ENCODE measurements at regions not wholly inside any gene's neighbourhood (a gene's known extent, or its start where the extent isn't known, plus 50 kb on each side); places are given as distances from the start of the nearest gene placed in this dataset.

DNA sequence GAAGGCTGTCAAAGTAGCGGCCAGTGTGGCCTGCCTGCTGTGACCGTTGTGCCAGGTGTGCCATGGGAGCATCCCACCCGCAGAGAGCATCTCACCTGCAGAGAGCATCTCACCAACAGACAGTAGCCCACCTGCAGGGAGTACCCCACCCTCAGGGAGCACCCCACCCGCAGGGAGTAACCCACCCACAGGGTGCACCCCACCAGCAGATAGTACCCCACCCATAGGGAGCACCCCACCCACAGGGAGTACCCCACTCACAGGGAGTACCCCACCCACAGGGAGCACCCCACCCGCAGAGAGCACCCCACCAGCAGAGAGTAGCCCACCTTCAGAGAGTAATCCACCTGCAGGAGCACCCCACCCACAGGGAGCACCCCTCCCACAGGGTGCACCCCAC is 476.5 kb downstream of the TCERG1L start:
- Histone ChIP-seq H3K36me3 (ENCODE audit: control insufficient read depth, insufficient read depth, low read length) (no peaks in the 10 kb centered on the region), H3K4me3 (replicated peaks; ENCODE audit: low read depth, low read length) (no peak overlapping the region), H3K27me3 (replicated peaks; ENCODE audit: control insufficient read depth, insufficient read depth, low read length) (no peaks in the 10 kb centered on the region)
- TF ChIP-seq CTCF (IDR thresholded peaks at IDR 0.05; ENCODE audit: insufficient read depth, low read length, poor library complexity, severe bottlenecking) = no peak
- no peak for DNase-seq (ENCODE audit: extremely low read depth, insufficient read length)

GRCh38 chr10:130836344-130836743 is 475.2 kb downstream of the TCERG1L start:
- DNase-seq (ENCODE audit: extremely low read depth, insufficient read length) = no peak
- no peak overlapping the region for H3K4me3 ChIP-seq (replicated peaks; ENCODE audit: low read depth, low read length)
- no peaks in the 10 kb centered on the region for H3K36me3 ChIP-seq (ENCODE audit: control insufficient read depth, insufficient read depth, low read length)
- no peak for TF ChIP-seq CTCF (IDR thresholded peaks at IDR 0.05; ENCODE audit: insufficient read depth, low read length, poor library complexity, severe bottlenecking)
- H3K27me3 ChIP-seq (replicated peaks; ENCODE audit: control insufficient read depth, insufficient read depth, low read length) = no peaks in the 10 kb centered on the region

DNA sequence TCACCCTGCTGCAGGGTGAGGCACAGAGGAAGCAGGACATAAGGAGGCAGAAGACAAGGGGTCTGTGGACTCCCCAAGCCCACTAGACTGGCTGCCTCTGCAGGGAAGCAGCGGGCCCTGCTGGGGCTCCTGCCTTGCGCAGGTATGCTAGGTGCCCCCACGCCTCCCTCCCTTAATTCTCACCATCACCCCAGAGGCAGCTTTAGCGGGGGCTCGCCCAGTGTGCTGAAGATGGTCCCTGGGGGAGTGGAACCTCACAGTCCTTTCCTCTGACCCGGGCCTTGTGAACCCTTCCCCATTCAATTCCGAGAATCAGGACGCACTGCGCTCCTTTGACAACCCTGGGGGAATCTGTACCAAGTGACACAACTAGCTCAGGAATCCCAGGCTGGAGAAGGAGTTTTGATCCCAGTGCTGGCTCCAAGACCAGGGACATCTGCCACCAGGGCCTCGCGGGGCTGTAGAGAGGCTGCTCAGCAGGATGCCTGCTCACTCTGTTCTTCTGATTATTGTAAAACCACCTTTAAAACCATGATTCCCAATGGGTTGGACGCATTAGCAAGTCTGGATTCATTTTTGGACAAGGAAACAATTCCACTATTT is 468.4 kb downstream of the TCERG1L start:
- Histone ChIP-seq H3K36me3 (ENCODE audit: control insufficient read depth, insufficient read depth, low read length) (no peaks in the 10 kb centered on the region), H3K27me3 (replicated peaks; ENCODE audit: control insufficient read depth, insufficient read depth, low read length) (no peaks in the 10 kb centered on the region), H3K4me3 (replicated peaks; ENCODE audit: low read depth, low read length) (no peak overlapping the region)
- no peak for DNase-seq (ENCODE audit: extremely low read depth, insufficient read length)
- no peak for TF ChIP-seq CTCF (IDR thresholded peaks at IDR 0.05; ENCODE audit: insufficient read depth, low read length, poor library complexity, severe bottlenecking)

GRCh38 chr10:130844310-130844709 is 467.2 kb downstream of the TCERG1L start:
- Histone ChIP-seq H3K27me3 (replicated peaks; ENCODE audit: control insufficient read depth, insufficient read depth, low read length) (no peaks in the 10 kb centered on the region), H3K4me3 (replicated peaks; ENCODE audit: low read depth, low read length) (no peak overlapping the region), H3K36me3 (ENCODE audit: control insufficient read depth, insufficient read depth, low read length) (no peaks in the 10 kb centered on the region)
- DNase-seq (ENCODE audit: extremely low read depth, insufficient read length) = no peak
- no peak for TF ChIP-seq CTCF (IDR thresholded peaks at IDR 0.05; ENCODE audit: insufficient read depth, low read length, poor library complexity, severe bottlenecking)

GRCh38 chr10:130847170-130847569 is 464.4 kb downstream of the TCERG1L start:
- H3K36me3 ChIP-seq (ENCODE audit: control insufficient read depth, insufficient read depth, low read length) = no peaks in the 10 kb centered on the region
- no peak for DNase-seq (ENCODE audit: extremely low read depth, insufficient read length)
- no peaks in the 10 kb centered on the region for H3K27me3 ChIP-seq (replicated peaks; ENCODE audit: control insufficient read depth, insufficient read depth, low read length)
- H3K4me3 ChIP-seq (replicated peaks; ENCODE audit: low read depth, low read length) = no peak overlapping the region
- no peak for TF ChIP-seq CTCF (IDR thresholded peaks at IDR 0.05; ENCODE audit: insufficient read depth, low read length, poor library complexity, severe bottlenecking)

DNA sequence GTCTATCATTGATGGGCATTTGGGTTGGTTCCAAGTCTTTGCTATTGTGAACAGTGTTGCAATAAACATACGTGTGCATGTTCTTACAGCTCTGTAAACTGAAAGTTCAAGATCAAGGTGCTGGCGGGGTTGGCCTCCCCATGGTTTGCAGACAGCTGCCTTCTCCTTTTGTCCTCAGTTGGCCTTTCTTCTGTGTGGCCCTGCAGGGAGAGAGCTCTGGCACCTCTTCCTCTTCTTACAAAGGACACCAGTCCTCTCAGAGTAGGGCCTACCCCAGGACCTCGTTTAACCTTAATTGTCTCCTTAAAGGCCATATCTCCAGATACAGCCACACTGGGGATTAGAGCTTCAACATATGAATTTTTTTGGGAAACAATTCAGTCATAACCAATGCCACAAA is 462.7 kb downstream of the TCERG1L start:
- no peaks in the 10 kb centered on the region for H3K36me3 ChIP-seq (ENCODE audit: control insufficient read depth, insufficient read depth, low read length)
- no peak for DNase-seq (ENCODE audit: extremely low read depth, insufficient read length)
- no peaks in the 10 kb centered on the region for H3K27me3 ChIP-seq (replicated peaks; ENCODE audit: control insufficient read depth, insufficient read depth, low read length)
- no peak overlapping the region for H3K4me3 ChIP-seq (replicated peaks; ENCODE audit: low read depth, low read length)
- TF ChIP-seq CTCF (IDR thresholded peaks at IDR 0.05; ENCODE audit: insufficient read depth, low read length, poor library complexity, severe bottlenecking) = no peak
